Right ventricle myocardium superior (tissue), 1 donor: ENCODE measurements at regions not wholly inside any gene's neighbourhood (a gene's known extent, or its start where the extent isn't known, plus 50 kb on each side); places are given as distances from the start of the nearest gene placed in this dataset.
A peak's percentile ranks its signal among the peaks of the same experiment; 100 is the strongest.

Experiments used
- ATAC-seq: fragments of 200-7000 bp; cut with Tn5 transposase; one replicate; pipeline ENCODE4 v1.9.1; 2020; ENCODE audit warnings: mild to moderate bottlenecking; ENCODE audit not compliant: poor library complexity
- DNase-seq: peaks from one replicate; pipeline ENCODE4 v3.0.0-alpha.2; 2020
- intact Hi-C: fragments of 100-400 bp; cut with DNase I; formaldehyde crosslinking; loops from one replicate; pipeline ENCODE4 v1.11.2; 2022
- donor health status: DM: no; HTN: yes; CAD: no; lungs with severe emphysema.

DNA sequence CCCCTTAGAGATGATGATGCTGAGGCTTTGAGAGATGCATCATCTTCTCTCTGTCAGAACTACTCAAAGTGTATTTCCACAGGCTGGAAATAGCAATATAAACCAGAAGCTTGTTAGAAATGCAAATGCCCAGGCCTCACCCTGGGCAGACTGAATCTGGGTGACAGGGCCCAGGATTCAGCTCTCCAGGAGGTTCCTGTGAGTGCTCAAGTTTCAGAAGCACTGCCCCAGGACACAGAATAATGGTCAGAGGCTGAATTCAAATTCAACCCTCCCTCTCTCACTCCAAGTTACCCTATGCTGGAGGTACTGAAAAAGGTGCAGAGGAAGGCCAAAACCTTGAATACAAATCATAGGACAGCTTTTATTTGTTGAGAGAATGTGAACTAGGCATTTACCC, 98.5 kb upstream of the NGF start:
- ATAC-seq, result no peak
- intact Hi-C loops, result no loop called here
- DNase-seq, result no peak

DNA sequence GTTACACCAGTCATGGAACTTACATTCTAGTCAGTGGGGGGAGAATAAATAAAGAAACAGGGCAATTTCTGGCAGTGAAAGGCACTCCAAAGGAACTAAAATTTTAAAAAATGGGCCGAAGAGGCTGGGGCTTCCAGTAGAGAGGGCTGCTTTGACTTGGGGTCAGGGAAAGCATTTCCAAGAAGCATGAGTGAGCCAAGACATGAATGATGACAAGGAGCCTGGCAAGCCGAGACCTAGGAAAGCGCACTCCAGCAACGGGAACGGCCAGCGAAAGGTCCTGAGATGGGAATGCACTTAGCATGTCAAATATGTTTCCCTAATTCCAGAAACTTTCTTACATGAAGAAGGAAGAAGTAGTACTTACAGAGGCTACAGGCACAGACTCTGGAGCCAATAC, 95.4 kb upstream of the NGF start:
- no peak for ATAC-seq
- peak; percentile 47 for DNase-seq
- intact Hi-C loops, result no loop called here

DNA sequence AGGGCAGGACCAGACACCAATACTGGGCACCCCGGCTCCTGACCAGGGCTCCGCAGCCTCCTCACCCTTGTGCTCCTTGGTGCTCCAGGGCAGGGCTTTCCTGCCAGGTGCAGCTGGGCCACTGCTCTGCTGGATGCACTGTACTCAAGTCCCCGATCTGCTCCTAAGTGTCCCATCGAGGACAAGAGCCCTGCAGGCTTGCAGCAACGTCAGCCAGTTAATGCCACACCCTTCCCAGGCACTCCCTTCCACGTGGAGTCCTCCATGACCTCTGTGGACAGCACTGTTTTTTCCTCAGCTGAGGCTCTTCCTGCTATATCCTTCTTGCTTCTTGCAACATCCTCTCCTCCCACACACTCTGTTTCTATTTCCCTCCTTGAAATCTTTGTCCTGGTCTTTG, 94.0 kb upstream of the NGF start:
- DNase-seq (no peak), ATAC-seq (peak; percentile 34)
- intact Hi-C loops, result no loop called here

DNA sequence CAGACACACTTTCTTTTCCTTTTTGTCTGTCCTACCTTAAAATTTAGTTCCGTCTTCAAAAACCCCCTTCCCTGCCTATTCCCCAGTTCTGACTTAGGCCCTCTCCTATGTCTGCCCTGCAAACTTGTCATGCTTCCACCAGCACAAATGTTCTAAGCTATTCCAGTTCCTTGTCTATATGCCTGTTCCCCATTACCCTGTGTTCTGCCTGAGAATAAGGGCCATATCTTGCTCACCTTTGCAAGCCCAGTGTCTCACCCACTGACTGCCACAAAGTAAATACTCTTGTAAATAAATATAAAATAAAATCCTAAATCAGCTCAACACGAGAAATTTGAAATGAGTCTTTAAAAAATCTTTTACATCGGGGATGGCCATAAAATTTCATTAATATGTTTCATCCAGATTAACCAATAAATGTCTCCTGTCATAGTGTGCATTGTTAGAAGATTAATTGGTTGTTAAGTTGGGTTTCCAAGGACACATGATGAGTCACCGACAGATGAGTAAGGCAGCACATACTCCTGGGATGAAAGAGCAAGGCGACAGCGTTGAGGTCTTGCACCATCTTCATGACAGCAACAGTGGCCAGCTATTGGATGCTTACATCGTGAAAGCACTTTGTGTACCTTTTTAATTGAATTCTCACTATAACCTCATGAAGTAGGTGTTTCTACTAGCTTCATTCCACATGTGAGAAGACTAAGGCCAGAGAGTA, 92.6 kb upstream of the NGF start:
- intact Hi-C loops, result no loop called here
- DNase-seq, result no peak

DNA sequence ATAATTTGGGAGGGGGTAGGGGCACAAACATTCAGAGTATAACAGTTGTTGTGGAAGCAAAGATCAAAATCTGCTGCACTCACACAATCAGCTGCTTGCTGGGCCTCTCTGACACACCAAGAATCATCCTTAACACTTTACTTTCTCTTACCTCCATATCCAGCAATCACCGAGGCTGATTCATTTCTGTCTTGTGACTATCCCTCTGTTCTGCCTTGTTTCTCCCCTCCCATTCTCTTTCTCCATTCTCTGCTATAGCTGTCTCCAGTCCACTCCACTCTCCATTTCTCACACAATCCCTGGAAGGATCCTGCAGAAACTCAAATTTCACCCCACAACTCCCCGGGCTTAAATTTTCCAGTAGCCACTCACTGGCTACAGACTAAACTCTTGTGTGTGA, 91.8 kb upstream of the NGF start:
- intact Hi-C loops, result no loop called here
- ATAC-seq (no peak), DNase-seq (no peak)

More for the DNA sequence above, 92.6 kb upstream of the NGF start:
- ATAC-seq, result no peak

DNA sequence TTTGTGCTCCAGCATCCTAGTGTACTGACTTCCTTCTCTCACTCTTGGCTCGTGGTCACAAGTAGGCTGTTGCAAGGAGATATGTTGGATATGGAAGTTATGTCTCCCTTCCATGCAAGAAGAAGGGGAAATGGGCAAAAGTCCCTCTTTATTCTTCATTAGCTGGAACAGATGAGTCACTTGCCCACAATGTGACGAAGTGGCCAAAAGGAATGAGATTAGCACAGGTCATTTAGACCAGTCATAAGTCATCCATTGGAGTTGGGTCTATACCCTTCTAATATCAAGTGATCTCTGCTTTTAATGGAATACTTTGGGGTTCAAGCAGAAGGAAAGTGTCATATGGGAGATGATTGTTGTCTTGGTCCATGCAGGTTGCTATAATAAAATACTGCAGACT, 91.2 kb upstream of the NGF start:
- ATAC-seq, result no peak
- intact Hi-C loops, result no loop called here
- no peak for DNase-seq

DNA sequence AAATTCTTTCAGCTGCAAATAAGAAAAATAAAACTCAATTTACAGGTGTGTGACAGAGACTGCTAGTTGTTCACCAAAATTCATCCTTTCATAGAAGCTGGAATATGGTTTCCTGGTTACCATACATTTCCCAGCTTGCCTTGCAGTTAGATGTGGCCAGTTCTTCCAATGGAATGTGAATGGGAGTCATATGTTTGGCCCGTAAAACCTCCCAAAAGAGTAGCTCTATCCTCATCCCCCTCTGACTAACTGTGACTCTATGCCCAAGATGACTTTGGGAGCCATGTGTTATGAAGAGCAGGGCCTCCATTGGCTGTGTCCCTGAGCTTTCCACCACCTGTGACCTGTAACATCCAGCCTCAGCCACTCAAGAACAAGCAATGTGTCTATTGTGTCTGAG, 90.6 kb upstream of the NGF start:
- DNase-seq, result no peak
- intact Hi-C loops, result no loop called here
- no peak for ATAC-seq

DNA sequence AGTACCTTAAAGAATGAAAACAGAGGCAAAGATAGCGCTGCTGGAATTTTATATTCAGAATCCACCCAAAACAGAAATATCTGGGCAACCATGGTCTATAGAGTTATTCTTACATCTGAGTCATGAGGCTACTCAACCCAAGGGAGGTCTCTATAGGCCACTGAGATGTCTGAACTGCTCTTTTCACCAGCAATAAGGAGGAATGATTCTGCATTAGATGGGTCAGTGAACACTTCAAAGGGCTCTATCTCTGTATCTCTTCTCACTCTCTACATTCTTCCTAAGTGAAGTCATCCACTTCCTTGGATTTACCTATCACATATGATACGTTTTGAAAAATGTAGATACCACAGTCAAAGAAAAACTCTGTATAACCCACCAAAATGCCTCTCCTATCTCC, 90.2 kb upstream of the NGF start:
- intact Hi-C loops, result no loop called here
- DNase-seq, result no peak

DNA sequence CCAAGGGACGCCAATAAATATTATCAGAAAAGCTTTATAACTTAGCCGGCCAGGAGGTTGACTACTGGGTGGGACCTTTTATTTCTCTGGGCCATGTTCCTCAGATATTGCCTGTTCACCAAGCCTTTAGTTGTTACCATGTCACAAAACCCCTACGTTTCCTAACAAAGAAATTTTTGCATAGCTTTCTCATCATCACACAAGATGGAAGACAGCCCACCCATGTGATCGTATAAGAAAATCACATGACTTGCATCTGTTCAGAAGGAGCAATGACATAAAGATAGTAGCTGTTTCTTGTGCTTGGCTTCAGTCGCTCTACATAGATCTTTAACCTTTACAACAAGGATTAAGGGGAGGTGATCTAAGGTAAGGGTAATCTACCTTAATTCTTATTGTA, 88.9 kb upstream of the NGF start:
- ATAC-seq (no peak), DNase-seq (no peak)
- intact Hi-C loops, result no loop called here

More for the DNA sequence above, 90.2 kb upstream of the NGF start:
- ATAC-seq, result no peak

DNA sequence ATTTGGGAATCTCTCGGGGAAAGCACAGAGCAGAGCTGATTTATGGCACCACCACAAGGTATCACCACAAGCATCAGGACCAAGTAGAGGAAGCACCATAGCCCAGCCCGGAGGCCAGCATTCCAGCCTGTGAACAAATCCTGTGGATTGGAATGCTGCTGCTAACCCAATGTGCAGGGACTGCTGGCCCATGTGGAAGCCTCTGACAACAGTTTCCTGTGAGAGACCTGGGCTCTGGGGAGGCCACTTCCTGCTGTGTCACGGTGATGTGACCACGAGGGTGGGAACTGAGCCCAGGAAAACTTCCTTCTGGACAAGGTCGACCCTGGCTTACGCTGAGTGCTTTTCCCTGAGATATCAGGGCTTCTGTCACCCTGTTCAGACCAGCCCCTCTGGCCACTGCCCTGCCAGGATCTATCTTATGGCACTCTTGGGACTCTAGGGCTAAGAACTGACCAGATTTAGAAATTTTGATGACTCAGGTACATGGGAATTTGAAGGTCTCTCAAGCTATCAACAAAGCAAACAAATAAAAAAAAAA, 88.3 kb upstream of the NGF start:
- ATAC-seq (peak; percentile 92), DNase-seq (peak; percentile 74)
- intact Hi-C loops, result no loop called here

DNA sequence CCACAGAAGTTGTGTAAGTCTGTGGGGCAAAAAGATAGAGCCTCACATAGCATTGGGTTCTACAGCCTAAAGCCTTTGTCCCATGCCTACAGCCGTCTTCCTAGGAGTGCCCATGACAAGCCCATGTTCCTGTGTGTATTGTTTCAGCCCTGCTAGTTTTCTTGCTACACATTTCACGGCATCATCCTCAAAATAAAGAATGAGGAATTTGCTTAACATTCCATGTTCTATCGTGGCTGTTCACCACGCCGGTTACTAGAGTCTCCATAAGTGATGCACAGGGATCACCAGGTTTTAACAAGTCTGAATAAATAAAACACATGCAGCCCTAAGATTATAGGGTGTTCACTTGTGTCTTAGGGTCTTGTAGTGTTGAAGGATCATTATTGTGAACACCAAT, 87.4 kb upstream of the NGF start:
- no peak for DNase-seq
- intact Hi-C loops, result no loop called here
- ATAC-seq, result no peak

DNA sequence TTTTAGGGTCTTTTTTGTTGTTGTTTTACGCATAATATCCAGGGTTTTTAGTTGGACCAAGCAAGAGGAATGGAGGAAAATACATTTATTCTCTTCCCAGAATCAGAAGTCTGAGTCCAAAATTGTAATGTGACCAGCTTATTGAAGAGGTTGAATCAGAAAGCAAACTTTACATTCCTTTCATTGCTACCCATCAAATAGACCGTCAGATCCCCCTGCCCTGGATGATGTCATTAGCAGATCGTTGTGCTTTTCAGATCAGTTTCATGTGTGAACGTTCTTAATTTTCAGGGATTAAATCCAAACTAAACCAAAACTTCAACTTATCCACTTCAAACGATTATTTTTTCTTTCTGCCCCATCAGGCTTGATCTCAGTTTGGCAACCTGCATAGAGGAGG, 85.7 kb upstream of the NGF start:
- ATAC-seq (no peak), DNase-seq (no peak)
- intact Hi-C loops, result no loop called here

DNA sequence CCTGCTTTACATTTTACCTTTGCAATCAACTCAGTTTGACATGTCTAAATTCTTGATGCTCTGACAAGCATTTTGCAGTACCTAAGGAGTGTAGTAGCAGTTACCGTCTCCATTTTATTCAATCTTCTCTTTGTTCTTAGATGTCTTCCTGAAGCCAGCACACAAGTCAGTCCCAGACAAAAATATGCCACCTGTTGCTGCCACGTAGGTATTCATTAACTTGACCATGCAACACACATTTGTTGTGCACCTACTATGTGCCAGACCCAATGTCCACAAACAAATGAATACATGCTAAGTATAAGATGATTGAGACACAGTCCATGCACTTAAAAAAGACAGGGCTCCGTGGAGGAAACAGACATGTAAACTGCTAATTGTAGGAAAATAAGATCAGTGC, 81.5 kb upstream of the NGF start:
- intact Hi-C loops, result no loop called here
- no peak for ATAC-seq
- DNase-seq, result no peak

DNA sequence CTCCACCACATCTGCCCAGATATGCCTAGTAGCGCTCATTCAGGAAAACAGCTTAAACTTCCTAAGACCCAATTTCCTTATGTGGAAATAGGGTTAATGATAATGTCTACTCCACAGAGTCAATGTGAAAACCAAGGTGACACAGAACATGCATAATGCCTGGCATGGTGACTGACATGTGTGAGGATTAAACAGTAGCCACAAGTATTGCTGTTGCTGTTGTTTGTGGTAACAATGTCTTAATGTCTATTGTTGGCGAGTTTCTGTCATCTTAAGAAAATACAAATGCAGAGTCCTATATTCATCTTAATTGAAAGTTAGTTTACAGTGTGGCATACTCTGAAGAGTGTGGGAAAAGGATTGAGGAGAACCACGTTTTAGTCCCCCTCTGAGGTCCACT, 75.6 kb upstream of the NGF start:
- no peak for ATAC-seq
- no peak for DNase-seq
- intact Hi-C loops, result no loop called here

DNA sequence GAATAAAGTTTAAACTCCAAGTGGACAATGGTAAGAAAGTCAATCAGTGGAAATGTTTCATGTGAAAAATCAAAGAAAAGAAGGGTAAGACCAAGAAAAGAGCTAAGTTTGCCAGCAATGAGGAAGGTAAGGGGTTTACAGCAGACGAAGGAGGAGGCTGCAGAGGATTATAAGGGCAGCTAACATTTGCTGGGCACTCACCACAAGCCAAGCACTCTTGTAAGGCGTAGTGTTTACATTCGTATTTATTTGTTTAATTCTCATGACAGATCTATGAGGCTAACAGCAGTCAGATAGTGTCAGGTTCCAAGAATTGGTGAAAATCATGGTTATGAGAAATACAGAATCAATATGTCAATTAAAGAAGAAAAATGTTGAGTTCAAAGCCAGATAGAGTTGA, 75.2 kb upstream of the NGF start:
- no peak for ATAC-seq
- intact Hi-C loops, result no loop called here
- no peak for DNase-seq

DNA sequence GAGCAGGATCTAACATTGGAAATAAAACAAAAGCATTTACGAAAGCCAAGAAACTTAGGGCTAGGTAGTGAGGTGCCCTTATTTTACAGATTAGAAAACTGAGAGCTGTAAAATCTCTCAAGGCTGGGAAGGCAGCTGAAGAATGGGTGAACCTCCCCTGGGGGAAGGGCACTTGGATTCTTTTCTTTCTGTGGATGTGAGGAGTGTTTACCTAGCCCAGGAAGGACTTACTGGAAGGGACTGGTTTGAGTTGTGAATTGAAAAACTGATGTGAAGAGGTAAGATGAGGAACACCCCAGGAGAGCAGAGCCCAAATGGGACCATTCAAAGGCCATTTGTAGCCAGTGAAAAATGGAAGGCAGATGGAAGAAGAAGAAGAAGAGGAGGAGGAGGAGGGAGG, 74.7 kb upstream of the NGF start:
- intact Hi-C loops, result no loop called here
- DNase-seq (no peak), ATAC-seq (no peak)

DNA sequence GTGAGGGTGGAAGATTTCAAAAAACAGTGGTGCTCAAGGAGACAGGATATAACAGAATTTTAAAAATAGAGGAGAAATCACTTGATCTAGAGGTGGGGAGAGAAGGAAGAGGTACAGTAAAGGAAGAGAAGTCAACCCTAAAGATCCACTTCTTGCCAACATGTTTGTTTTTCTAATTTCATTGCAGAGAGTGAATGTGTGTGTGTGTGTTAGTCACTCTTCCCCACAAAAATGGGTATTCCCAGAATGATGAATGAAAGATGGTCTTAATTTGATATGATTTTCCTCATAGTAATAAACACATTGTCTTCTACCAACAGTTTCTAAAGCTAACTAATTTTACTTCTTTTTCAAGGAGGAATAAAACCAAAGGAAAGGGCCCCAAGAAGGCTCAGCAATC, 74.2 kb upstream of the NGF start:
- no peak for ATAC-seq
- intact Hi-C loops, result no loop called here
- no peak for DNase-seq

DNA sequence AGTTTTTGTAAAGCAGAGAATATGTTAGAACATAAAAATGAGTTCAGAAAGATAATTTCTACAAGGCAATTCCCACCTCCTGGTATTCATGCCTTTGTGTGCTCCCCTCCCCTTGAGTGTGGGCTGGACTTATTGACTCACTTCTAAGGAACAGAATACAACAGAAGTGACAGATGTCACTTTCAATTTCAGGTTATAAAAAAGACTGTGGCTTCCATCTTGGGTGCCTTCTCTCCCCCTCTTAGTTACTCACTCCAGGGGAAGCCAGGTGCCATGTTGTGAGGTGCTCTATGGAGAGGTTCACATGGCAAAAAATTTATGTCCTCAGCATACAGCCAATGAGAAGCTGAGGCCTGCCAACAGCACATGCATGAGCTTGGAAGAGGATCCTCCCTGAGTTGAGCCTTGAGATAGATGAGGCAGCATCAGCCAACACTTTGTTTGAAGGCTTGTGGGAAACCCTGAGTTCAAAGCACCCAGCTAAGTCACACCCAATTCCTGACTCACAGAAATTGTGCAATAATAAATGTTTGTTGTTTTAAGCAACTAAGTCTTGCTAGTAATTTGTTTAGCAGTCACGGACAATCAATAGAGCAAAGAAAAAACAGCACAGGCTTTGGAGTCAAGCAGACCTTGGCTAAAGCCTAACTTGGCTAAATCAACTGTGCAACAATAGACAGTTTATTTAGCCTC, 73.5 kb upstream of the NGF start:
- ATAC-seq, result peak; percentile 35
- no peak for DNase-seq
- intact Hi-C loops, result no loop called here

DNA sequence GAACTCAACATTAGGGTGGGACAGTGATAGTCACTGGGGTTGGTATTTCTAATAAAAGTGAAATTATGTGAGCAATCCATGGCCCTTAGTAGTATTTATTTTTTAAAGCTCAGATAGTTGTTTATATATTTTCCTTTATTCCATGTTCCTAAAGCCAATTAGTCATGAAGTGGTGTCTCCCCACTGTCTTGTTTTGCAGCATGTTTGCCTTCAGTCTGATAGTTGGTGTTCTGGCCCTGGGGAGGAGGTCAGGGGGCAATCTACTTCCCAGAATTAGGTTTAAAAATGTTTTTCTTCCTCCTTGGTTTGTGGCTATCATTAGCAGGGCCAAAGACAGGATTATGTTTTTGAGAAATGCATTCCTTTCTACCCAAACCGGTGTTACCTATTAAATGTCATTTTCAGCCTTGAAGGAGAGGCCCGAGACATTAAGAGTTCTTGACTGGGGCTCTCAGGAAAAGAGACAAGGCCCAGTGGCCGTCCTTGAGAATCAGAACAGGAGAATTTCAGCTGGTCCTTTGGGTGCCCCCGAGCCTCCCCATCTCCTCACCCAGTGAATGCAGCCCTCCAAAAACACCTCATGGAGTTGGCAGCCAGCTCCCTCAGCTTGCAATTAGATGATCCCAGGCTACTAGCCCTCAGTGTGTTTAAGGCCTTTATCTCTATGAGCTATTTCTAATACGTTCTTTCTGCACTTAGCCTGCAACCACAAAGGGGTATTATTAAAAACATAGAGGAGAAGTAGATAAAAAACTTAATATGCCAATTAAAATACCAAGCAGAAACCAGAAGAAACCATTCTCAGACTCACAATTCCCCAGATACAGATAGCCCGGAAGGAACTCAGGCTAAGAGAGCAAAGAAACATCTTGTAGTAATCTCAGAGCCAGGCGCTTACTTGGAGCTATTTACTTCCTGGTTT, 71.3 kb upstream of the NGF start:
- intact Hi-C loops, result no loop called here
- ATAC-seq (peak; percentile 56), DNase-seq (peak; percentile 46)

DNA sequence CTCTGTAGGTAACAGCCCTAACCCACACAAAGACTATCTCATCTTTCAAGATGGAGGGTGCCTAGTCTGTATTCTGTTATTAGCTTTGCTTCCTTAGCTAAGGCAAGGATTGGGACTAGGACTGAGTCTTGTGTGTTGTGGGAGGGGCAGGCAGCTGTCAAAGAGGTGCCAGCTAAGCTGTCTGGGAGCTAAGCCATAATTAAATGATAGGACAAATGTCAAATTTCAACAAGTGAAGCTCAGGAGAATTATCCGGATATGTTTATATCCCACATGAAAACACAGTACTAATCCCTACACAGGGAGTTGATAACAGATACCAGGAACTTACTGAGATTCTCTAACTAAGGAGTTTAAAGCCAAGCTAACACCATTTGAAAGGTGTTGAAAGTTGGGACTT, 70.5 kb upstream of the NGF start:
- ATAC-seq (peak; percentile 90), DNase-seq (peak; percentile 56)
- intact Hi-C loops, result no loop called here
